GM12892 (cell line): ENCODE measurements at regions not wholly inside any gene's neighbourhood (a gene's known extent, or its start where the extent isn't known, plus 50 kb on each side); places are given as distances from the start of the nearest gene placed in this dataset.

Source experiments
- POLR2A ChIP-seq: IDR thresholded peaks from 2 replicates; pipeline ENCODE4 v1.6.1; 2011; ENCODE audit warnings: low read depth, low read length, control low read depth
- POLR2AphosphoS5 ChIP-seq: IDR thresholded peaks from 2 replicates; pipeline ENCODE4 v1.6.1; 2011; ENCODE audit warnings: low read depth, low read length, control low read depth

GRCh38 chr1:219826290-219826689 lies 102.1 kb downstream of the SLC30A10 start:
- no peak for TF ChIP-seq POLR2A
- TF ChIP-seq POLR2AphosphoS5: no peak
